Activated effector memory CD4-positive, alpha-beta T cell treated with anti-CD3 and anti-CD28 coated beads, Interleukin-2, amount 50 U/mL, for 16 hours (primary cell): ENCODE measurements at regions not wholly inside any gene's neighbourhood (a gene's known extent, or its start where the extent isn't known, plus 50 kb on each side); places are given as distances from the start of the nearest gene placed in this dataset.

ENCODE experiments used
- DNase-seq: peaks from one replicate; pipeline ENCODE4 v3.0.0-alpha.2; 2020

- peak; percentile 61 for DNase-seq
Observed at GRCh38 chr7:128168667-128169210, 72.3 kb upstream of the LEP start.

GRCh38 chr7:128170461-128170860 lies 70.6 kb upstream of the LEP start:
- DNase-seq, result peak; percentile 39

DNA sequence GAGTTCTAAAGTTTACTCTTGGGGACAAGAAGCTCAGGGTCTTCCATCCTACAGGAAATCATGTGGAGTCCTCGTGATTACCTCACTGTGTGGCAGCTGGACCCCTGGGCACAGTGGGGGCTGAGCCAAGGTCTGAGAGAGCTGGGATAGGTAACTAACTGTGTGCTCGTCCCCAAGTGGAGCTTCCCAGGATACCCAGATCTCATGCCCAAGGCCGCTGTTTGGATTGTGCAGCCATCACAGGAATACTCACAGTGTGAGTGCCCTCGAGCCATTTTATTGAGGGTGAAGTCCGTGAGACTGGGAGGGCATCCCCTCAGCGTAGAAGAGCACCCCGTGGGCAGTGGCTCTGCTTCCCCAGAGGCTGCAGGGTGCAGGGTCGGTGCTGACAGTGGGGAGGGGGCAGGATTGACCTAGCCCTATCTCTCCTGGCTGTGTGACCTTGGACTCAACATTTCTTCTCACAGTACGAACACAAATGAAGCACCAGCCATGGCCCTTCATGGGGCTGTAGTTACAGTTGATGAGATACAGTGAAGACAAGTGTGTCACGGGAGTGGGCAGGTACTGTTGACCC lies 69.6 kb upstream of the LEP start:
- DNase-seq, result peak; percentile 43

GRCh38 chr7:128172151-128172550 lies 68.9 kb upstream of the LEP start:
- peak; percentile 49 for DNase-seq

DNA sequence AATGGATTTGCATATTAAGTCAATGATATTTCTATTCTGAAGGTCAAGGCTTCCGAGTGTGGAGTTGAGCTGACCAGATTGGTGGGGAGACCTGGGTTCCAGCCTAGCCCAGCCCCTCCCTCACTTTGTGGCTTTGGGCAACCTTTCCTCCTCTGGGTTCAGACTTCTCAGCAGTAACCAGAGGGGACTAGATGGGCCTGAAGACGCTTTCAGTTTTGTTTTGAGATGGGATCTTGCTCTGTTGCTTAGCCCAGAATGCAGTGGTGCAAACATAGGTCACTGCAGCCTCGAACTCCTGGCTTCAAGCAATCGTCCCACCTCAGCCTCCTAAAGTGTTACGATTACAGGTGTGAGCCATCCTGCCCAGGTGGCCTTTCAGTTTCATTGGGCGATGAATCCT lies 68.1 kb upstream of the LEP start:
- DNase-seq, result peak; percentile 38

GRCh38 chr7:128174386-128174785 lies 66.7 kb upstream of the LEP start:
- DNase-seq, result peak; percentile 56

DNA sequence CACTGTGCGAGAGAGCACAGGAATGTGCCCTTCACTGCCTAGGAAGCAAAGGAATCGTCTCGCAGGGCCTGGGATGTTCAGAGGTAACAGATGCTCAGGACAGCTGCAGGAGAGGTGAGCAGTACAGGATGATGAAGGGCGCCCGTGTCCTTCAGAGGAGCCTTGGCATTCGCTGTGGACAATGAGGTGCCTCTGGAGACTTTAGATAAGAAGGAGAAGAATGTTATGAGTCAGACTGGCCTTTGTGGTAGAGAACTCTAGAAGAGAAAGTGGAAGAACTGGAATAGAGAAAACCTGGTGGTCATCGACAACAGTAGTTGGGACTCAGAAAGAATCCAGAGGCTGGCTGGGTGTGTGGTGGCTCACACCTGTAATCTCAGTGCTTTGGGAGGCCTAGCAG lies 64.4 kb upstream of the LEP start:
- DNase-seq, result peak; percentile 45

GRCh38 chr7:128177768-128178550 lies 63.1 kb upstream of the LEP start:
- DNase-seq, result peak; percentile 19

- peak; percentile 59 for DNase-seq
Observed at GRCh38 chr7:128178611-128179010, 62.5 kb upstream of the LEP start.

DNA sequence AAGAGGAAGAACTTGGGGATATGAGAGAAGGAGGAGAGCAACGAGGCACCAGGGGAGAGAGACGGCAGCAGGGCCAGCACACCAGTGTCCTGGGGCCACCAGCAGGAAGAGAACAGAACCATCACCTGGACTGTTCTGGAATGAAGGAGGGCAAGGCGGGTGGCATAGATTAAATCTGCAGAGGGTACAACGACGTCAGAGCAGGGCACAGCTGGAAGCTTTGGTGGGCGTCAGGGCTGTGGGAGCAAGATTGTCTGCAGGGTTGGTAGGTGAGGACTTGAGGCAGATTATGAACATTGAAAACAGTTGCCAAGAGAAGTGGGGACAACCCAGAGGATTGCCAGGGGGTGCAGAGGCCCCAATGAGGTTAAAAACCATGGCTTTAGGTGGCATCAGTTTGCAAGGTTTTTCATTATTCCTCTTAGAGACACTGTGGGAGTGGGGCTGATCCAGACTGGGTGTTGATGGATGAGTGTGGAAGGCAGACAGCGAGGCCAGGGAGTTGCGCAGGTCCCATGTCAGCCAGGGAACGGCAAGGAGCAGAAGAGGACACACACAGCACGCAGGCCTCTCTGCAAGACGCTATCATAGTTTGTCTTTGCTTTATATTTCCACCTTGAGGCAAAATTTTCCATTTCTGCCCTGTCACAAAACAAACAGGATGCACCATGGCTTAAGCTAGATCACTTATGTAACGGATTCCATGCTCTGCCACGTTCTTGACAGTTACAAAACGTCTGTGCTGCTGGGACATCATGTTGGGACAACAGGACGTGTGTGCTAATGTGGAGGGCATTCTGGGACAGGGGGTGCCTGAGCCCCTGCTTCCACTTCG lies 52.5 kb upstream of the LEP start:
- DNase-seq, result peak; percentile 47

- DNase-seq, result peak; percentile 61
Observed at GRCh38 chr7:128189231-128189930, 51.7 kb upstream of the LEP start.

DNA sequence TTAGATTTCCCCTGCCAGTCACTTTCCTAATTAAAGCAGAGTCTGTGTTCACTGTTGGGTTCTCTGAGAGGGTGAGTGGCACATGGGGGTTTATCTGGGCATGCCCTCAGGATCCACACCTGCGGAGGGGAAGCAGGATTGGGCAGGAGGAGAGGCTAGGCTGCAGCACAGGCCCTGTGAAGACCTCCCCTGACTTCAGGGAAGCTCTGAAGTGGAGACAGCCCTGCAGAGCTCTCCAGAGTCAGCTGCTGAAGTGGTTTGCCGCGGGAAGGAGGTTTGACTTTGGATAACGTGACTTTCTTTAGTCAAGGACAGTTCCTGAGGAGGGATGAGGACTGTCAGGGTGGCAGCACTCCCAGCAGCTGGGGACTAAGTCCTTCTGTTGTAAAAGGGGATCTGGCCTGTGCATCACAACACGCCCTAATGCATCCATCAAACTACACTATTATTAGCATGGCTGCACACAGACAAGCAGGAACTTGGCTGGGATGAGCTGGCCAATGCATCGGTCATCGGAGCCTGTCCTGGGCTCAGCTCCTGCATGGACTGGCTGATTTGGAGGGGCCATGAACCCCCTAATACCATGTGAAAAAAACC lies 50.9 kb upstream of the LEP start:
- DNase-seq, result peak; percentile 50

GRCh38 chr7:128191136-128191844 lies 49.8 kb upstream of the LEP start:
- DNase-seq, result peak; percentile 5
